NCI-H226 (cell line): ENCODE measurements at regions not wholly inside any gene's neighbourhood (a gene's known extent, or its start where the extent isn't known, plus 50 kb on each side); places are given as distances from the start of the nearest gene placed in this dataset.
A peak's percentile ranks its signal among the peaks of the same experiment; 100 is the strongest.

ENCODE experiments used
- DNase-seq: peaks from one replicate; pipeline ENCODE4 v3.0.0-alpha.2; 2015

DNA sequence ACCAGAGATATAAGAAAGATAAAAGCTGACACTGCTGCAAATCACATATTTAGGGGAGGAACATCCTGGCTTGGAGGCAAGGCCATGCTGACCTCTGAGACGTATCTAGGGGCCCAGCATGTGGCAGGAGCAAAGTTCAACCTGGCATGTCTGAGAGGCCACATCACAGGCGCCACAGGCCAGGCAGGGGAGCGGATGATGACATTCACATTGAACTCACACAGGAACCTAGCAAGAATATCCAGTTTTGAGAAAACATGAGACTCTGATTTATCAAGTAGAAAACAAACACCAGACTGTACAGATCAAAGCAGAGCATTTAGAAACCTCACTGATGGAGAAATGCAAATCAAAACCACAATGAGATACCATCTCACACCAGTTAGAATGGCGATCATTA, 64.2 kb upstream of the STK32A start:
- no peak for DNase-seq

DNA sequence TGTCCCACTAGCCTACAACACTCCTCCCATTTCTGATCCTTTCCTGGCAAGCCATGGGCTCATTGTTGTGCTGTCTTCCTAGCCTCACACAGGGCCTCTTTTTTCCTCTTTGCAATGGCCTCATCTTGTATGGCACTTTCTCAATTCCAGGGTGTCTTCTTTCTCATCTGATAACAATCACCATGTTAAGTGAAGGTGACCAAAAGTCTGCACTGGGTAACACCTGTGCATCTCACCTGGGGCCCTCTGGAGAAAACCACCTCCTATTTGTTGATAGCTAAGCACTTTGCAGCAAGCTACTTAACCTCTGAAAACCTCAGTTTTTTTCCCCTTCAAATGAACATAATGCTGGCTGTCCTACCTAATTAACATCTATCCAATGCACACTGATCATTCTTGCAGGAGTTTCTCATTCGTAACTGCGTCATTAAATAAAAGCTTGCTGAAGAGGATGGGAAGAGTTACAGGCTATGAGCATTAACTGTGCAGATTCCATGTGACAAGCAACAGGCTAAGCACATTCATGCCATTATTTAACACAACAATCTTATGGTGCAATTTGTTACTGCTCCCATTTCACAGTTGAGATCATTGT, 60.1 kb upstream of the STK32A start:
- no peak for DNase-seq

DNA sequence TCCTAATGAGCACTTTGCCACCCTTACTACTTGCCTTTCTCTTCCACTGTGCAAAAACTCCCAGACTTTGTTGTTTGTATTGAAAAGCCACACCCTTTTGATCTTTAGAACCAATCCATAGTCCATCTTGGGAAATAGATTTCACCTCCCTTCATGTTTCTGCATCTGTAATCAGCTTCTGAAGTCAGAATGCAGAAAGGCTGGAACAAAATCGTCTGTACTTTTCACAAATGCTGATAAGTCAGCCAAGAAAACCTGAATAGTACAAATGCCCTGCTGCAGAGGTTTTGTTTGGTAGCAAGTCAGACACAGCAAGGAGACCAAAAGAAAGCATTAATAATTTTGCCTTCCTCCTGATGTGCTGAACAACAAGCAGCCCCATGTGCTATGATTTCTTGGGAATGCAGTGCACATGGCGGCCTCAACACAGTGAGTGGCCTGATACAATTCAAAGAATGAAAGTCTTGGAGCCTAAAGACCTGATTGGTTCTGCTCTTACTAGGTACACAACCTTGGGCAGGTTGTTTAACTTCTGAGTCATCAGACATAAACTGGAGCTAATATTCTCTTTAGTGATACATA, 59.2 kb upstream of the STK32A start:
- DNase-seq, result no peak

DNA sequence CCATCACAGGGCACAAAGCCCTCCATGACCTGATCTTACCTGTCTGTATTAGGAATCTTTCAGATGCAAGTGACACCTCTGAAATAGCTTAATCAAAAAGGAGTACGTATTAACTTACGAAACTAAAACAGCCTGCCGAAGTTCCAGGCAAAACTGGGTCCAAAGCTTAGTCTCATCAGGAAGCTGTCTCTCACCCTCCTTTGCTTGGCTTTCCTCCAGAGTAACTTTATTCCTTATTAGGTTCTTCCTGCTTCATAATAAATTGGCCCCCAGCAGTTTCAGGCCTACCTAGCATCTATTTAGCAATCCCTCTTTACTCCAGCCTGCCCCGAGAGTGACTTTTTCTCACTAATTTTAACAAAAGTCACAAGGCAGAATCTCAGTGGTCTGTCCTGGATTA, 58.4 kb upstream of the STK32A start:
- no peak for DNase-seq

DNA sequence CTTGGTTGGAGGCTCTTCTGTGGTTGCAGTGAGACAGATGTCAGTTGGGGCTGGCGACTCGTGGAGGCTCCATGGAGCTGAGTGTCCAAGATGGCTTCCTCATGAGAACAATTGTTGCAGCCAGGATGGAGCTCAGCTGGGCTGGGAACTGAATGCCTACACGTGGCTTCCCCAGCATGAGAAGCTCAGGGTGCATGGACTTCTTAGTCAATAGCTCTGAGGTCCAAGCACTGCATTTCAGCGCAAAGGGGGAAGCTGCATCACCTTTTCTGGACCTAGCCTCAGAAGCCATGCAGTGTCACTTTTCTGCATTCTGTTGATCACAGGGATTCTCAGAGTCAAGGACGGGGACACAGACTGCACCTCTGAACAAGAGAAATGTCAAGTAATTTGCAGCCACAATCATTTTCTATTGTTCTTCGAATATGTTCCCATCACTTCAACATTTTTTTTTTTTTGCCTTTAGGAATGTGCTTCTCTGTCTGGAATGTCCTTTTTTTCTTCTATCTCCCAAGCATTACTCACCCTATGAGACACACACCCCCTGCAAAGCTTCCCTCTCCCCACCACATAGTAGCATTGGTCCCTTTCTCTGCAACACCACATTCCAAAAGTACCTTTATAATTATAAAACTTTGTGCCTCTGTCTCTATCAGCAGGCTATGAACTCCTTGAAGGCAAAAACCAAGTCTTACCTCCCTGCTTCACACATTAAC, 57.5 kb upstream of the STK32A start:
- peak; percentile 78 for DNase-seq

DNA sequence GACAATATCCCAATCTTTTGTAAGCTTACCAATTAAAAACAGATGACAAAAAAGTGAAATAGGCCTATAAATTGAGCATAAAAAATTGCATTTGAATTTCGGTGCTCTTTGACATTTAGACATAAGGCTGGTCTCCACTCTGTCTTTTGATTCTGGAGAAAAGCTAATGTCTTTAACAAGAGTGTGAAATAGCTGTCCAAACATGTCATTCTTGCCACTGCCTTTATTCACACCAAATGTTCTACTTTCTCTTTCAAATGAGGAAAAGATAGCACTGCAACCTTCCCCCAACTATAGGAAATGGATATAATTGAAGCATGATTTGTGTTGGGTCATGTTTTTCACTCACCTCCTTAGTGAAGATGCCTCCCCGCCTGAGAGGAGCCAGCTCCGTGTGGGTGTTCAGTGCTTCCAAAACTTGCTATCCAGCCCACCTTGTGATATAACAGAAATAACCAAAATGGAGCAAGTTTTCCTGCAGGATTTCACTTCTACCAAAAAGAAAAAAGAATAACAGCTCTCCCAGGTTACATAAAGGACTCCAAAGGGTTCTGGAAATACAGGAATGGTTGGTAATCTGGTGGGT, 55.2 kb upstream of the STK32A start:
- no peak for DNase-seq

DNA sequence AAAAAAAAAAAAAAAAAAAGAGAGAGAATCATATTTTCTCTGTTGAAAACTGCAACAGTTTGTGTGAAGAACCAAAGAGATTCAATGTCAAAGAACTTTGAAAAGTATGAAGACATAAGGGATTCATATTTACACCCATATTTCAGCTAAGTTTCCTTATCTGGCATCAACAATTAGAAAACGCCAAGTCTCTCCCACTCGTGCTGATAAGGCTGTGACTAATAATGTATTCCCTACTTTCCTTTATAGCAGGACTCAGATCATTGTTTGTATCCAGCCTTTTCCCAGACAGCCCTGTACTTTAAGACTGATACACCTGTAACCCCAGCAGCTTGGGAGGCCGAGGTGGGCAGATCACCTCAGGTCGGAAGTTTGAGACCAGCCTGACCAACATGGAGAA, 54.1 kb upstream of the STK32A start:
- peak; percentile 74 for DNase-seq
